RWPE1 (cell line): ENCODE measurements at regions not wholly inside any gene's neighbourhood (a gene's known extent, or its start where the extent isn't known, plus 50 kb on each side); places are given as distances from the start of the nearest gene placed in this dataset.

ENCODE experiments used
- CTCF ChIA-PET: fragments of 350-600 bp; sonication (Branson Sonifier 250); formaldehyde crosslinking; extraction: SDS; loops from one replicate; lab custom pipeline; 2021; lab: Yijun Ruan, JAX
- POLR2A ChIA-PET: fragments of 400-600 bp; formaldehyde crosslinking; extraction: SDS; loops from one replicate; lab custom pipeline; 2020; ENCODE audit warnings: antibody characterized with exemption; ENCODE audit not compliant: low non-redundant PET; lab: Yijun Ruan, JAX
- DNase-seq: peaks from one replicate; pipeline ENCODE4 v3.0.0; 2012; ENCODE audit warnings: low spot score
- H3K27ac ChIP-seq: fragments of 450-650 bp; 2 replicates; pipeline ENCODE4 v1.5.1; 2017
- TF ChIP-seq, protein P1 (sequence below): fragments of 450-650 bp; conservative IDR thresholded peaks from 2 replicates; pipeline ENCODE4 v1.5.1; 2017; ENCODE audit warnings: low read depth, mild to moderate bottlenecking

GRCh38 chr6:25105070-25105925, 169.5 kb upstream of the RIPOR2 start:
- H3K27ac ChIP-seq = no peak overlapping the region
- TF ChIP-seq, protein P1, sequence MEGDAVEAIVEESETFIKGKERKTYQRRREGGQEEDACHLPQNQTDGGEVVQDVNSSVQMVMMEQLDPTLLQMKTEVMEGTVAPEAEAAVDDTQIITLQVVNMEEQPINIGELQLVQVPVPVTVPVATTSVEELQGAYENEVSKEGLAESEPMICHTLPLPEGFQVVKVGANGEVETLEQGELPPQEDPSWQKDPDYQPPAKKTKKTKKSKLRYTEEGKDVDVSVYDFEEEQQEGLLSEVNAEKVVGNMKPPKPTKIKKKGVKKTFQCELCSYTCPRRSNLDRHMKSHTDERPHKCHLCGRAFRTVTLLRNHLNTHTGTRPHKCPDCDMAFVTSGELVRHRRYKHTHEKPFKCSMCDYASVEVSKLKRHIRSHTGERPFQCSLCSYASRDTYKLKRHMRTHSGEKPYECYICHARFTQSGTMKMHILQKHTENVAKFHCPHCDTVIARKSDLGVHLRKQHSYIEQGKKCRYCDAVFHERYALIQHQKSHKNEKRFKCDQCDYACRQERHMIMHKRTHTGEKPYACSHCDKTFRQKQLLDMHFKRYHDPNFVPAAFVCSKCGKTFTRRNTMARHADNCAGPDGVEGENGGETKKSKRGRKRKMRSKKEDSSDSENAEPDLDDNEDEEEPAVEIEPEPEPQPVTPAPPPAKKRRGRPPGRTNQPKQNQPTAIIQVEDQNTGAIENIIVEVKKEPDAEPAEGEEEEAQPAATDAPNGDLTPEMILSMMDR = no peak
- ChIA-PET CTCF (no interaction called here), POLR2A (no interaction called here)
- no peak for DNase-seq

- ChIA-PET CTCF (no interaction called here), POLR2A (no interaction called here)
- TF ChIP-seq, protein P1 = no peak
- no peak for DNase-seq
- H3K27ac ChIP-seq = no peak overlapping the region
Observed at GRCh38 chr6:25107218-25107617, 171.5 kb upstream of the RIPOR2 start.

DNA sequence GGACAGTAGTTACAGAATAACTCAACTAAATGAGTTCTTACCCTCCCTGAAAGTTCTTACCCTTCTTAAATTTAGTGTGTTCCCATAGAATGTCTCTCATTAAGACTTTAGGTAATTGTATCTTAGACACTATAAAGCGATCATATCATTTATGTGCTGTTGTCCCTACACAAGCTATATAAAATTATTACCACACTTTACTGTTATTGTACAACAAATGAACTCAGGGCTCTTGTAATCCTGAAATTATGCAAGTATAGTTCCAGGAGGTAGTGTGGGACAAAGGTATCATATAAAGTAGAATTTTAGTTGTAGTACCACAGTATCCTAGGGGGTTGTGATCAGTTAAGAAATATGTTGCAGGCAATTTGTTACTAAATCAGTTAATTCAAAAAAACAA, 167.4 kb upstream of the CARMIL1 start:
- H3K27ac ChIP-seq = no peak overlapping the region
- ChIA-PET CTCF (no interaction called here), POLR2A (no interaction called here)
- TF ChIP-seq, protein P1 = no peak
- no peak for DNase-seq

- CTCF ChIA-PET = no interaction called here
- POLR2A ChIA-PET = no interaction called here
- peak; percentile 43 for DNase-seq
- TF ChIP-seq, protein P1 = no peak
- no peak overlapping the region for H3K27ac ChIP-seq
Observed at GRCh38 chr6:25112322-25112773, 166.8 kb upstream of the CARMIL1 start.

DNA sequence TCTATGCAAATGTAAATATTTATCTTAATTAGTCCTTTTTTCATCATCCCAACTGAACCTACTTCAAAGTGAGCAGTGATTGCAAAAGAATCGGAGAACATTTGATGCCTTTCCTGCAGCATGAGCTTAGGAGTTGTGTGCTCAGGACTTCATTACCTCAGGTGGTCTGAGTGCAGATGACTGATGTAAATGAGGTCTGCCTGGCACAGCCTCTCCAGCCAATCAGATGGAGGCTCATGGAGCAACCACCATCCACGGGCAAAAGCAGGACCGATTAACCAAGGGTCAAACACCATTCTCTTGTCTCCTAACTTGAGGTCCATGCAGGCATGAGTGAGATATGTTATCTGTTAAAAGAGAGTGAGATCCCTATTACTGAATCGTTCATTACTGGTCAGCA, 165.7 kb upstream of the CARMIL1 start:
- CTCF ChIA-PET = no interaction called here
- POLR2A ChIA-PET = no interaction called here
- H3K27ac ChIP-seq = no peak overlapping the region

DNA sequence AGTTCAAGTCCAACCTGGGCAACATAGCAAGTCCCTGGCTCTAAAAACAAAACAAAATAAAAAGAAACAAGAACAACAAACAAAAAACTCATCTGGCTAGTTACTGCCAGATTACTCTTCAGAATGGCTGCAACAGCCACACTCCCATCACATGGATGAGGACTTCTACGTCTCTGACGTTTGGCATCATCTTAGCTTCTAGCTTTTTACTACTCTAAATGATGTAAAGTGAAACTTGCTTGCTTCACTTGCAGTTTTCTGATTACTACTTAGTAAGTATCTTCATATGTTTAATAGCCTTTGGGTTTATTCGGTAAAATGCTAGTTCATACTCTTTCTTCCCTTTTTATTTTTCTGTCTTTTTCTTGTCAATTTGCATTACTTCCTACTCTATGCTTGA, 161.1 kb upstream of the CARMIL1 start:
- no peak for DNase-seq
- TF ChIP-seq, protein P1 = no peak
- POLR2A ChIA-PET = no interaction called here
- CTCF ChIA-PET = no interaction called here
- no peak overlapping the region for H3K27ac ChIP-seq

More for the DNA sequence above, 165.7 kb upstream of the CARMIL1 start:
- TF ChIP-seq, protein P1 = no peak
- no peak for DNase-seq
